ENCODE measurements at regions not wholly inside any gene's neighbourhood (a gene's known extent, or its start where the extent isn't known, plus 50 kb on each side); places are given as distances from the start of the nearest gene placed in this dataset.

DNA sequence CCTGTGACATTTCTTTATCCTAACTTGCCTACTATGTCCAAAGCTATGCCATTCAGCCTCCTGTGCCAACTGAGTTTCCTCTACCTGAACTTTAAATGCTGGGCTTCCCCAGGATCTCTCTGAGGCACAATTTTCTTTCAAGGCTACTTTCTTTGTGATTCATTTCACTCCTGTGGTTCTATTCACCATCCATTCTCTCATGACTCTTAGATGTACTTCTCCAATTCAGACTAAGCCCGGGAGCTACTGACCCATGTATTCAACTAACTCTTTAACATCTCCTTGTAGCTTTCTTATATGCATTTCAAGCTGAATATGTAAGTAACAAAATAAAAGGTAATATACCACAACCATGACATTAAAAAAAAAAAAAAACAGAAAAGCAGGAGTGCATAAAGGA is 738.9 kb upstream of the USP15 start:
- no peaks in the 10 kb centered on the region for H3K4me1 ChIP-seq
- ATAC-seq (ENCODE audit: low FRiP score in 2 of 2) (no peak), DNase-seq (no peak)
- WGBS, 2 donors, result 68 to 80% methylated on average over 1 of the region's 1 CpG
- H3K9me3 ChIP-seq, result no peaks in the 10 kb centered on the region
- TF ChIP-seq, protein P1, sequence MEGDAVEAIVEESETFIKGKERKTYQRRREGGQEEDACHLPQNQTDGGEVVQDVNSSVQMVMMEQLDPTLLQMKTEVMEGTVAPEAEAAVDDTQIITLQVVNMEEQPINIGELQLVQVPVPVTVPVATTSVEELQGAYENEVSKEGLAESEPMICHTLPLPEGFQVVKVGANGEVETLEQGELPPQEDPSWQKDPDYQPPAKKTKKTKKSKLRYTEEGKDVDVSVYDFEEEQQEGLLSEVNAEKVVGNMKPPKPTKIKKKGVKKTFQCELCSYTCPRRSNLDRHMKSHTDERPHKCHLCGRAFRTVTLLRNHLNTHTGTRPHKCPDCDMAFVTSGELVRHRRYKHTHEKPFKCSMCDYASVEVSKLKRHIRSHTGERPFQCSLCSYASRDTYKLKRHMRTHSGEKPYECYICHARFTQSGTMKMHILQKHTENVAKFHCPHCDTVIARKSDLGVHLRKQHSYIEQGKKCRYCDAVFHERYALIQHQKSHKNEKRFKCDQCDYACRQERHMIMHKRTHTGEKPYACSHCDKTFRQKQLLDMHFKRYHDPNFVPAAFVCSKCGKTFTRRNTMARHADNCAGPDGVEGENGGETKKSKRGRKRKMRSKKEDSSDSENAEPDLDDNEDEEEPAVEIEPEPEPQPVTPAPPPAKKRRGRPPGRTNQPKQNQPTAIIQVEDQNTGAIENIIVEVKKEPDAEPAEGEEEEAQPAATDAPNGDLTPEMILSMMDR (IDR thresholded peaks at IDR 0.05), result no peak
- TF ChIP-seq POLR2A (IDR thresholded peaks at IDR 0.05) (no peak), EP300 (IDR thresholded peaks at IDR 0.05) (no peak), POLR2AphosphoS5 (IDR thresholded peaks at IDR 0.05) (no peak)
- no peak overlapping the region for H3K27ac ChIP-seq
- no peaks in the 10 kb centered on the region for H3K36me3 ChIP-seq
- no peaks in the 10 kb centered on the region for H3K27me3 ChIP-seq
- no peak overlapping the region for H3K4me3 ChIP-seq

DNA sequence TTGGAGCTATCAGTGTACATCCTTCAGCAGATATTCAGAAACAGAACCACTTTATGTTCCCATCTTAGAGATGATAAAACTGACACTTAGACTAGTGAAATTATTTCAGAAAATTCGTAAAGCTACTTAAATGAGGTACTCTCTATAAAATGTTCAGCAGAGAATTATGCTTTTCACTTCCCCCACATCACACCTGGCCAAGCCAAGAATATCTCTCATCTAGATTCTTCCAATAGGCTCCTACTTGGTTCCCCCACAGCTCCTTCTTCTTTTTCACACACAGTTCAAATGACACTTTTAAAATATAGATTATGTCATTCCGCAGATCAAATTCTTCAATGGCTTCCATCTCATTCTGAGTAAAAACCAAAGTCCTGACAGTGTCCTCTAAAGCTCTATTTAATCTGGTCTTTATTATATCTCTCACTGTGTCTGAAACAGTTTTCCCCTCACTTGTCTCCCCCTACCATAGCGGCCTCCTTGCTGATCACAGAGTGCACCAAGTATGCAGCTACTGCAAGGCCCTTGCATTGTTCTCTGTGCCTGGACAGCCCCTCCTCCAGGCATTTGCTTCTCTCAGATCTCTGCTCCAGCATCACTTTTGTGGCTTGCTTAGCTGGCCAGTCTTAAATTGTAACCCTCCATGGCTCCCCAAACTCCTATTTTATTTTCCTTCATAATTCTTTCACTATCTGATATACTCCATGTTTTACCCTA is 736.8 kb upstream of the USP15 start:
- TF ChIP-seq POLR2A (IDR thresholded peaks at IDR 0.05) (no peak), EP300 (IDR thresholded peaks at IDR 0.05) (no peak), POLR2AphosphoS5 (IDR thresholded peaks at IDR 0.05) (no peak)
- TF ChIP-seq, protein P1 (IDR thresholded peaks at IDR 0.05), result no peak
- Histone ChIP-seq H3K27ac (no peak overlapping the region), H3K36me3 (no peaks in the 10 kb centered on the region), H3K4me1 (no peaks in the 10 kb centered on the region), H3K4me3 (no peak overlapping the region), H3K9me3 (no peaks in the 10 kb centered on the region), H3K27me3 (no peaks in the 10 kb centered on the region)
- ATAC-seq (ENCODE audit: low FRiP score in 2 of 2) (no peak), DNase-seq (no peak)
- 86 to 88% methylated on average over 3 of the region's 3 CpGs for WGBS, 2 donors

DNA sequence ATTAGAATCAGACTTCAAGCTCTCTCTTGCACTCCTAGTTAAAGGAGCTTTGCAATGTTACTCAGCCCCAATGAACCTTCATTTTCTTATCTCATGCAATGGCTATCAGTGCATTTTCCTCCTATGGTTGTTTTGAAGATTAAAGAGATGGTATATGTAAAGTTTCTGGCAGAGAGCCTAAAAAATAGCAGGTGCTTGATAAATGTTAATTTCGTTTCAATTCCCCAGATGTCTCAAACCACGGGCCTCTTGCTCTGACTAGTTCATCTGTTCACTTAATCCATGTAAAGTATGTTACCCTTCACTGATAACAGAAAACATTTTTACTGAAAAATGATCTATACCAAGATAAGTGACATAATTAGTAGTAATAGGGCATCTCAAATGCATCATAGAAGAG is 735.4 kb upstream of the USP15 start:
- TF ChIP-seq POLR2A (IDR thresholded peaks at IDR 0.05), result no peak
- TF ChIP-seq, protein P1 (IDR thresholded peaks at IDR 0.05), result no peak
- no peak for TF ChIP-seq EP300 (IDR thresholded peaks at IDR 0.05)
- TF ChIP-seq POLR2AphosphoS5 (IDR thresholded peaks at IDR 0.05), result no peak
- Histone ChIP-seq H3K9me3 (no peaks in the 10 kb centered on the region), H3K27ac (no peak overlapping the region), H3K4me3 (no peak overlapping the region), H3K4me1 (no peaks in the 10 kb centered on the region), H3K36me3 (no peaks in the 10 kb centered on the region), H3K27me3 (no peaks in the 10 kb centered on the region)
- no peak for DNase-seq
- no peak for ATAC-seq (ENCODE audit: low FRiP score in 2 of 2)
- WGBS, 2 donors, result 35 to 52% methylated on average over 2 of the region's 2 CpGs

DNA sequence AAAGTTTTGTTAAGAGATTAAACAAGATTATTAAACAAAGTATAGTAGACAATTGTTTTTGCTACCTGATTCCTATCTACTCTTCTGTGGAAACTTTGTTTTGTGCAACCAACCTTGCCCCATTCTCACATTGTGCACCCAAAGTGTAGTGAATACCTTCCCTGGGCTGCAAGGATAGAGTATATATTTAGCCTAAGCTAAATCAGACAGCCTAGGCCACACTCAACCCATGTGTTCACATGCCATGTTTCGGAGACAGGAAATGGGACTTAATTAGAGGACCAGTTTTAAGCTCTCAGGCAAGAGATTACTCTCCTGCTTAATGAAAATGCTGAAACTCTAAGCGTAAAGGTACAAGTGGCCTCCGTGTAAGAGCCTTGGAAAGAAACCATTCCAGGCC is 734.9 kb upstream of the USP15 start:
- ATAC-seq (ENCODE audit: low FRiP score in 2 of 2), result no peak
- Histone ChIP-seq H3K36me3 (no peaks in the 10 kb centered on the region), H3K9me3 (no peaks in the 10 kb centered on the region), H3K4me1 (no peaks in the 10 kb centered on the region), H3K4me3 (no peak overlapping the region), H3K27me3 (no peaks in the 10 kb centered on the region), H3K27ac (no peak overlapping the region)
- no peak for TF ChIP-seq POLR2AphosphoS5 (IDR thresholded peaks at IDR 0.05)
- TF ChIP-seq, protein P1 (IDR thresholded peaks at IDR 0.05), result no peak
- no peak for TF ChIP-seq POLR2A (IDR thresholded peaks at IDR 0.05)
- TF ChIP-seq EP300 (IDR thresholded peaks at IDR 0.05), result no peak
- WGBS, 2 donors, result 90 to 94% methylated on average over 3 of the region's 3 CpGs
- no peak for DNase-seq

DNA sequence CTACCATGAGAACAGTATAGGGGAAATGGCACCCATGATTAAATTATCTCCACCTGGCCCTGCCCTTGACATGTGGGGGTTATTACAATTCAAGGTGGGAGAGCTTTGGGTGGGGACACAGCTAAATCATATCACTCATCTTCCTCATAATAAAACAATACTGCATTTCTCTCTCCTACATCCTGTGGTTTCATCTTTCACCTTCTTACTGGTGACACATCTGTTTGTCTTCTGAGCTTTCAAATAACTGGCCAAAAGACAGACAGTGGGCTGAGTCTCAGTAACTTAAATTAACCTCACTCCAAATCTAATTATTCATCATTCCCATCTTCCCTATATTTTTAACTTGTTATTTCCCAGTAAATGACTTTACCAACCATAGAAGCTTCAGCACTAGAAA is 729.7 kb upstream of the USP15 start:
- H3K27me3 ChIP-seq, result no peaks in the 10 kb centered on the region
- DNase-seq (no peak), ATAC-seq (ENCODE audit: low FRiP score in 2 of 2) (no peak)
- no peaks in the 10 kb centered on the region for H3K4me1 ChIP-seq
- TF ChIP-seq POLR2AphosphoS5 (IDR thresholded peaks at IDR 0.05), result no peak
- no peak for TF ChIP-seq EP300 (IDR thresholded peaks at IDR 0.05)
- H3K36me3 ChIP-seq, result no peaks in the 10 kb centered on the region
- H3K9me3 ChIP-seq, result no peaks in the 10 kb centered on the region
- no peak overlapping the region for H3K27ac ChIP-seq
- no peak overlapping the region for H3K4me3 ChIP-seq
